Ascending aorta (tissue), 2 donors: ENCODE measurements at regions not wholly inside any gene's neighbourhood (a gene's known extent, or its start where the extent isn't known, plus 50 kb on each side); places are given as distances from the start of the nearest gene placed in this dataset.

ENCODE experiments used
- DNase-seq, 2 donors: peaks; one replicate each; pipeline ENCODE4 v3.0.0-alpha.2; 2019; ENCODE audit warnings: low spot score in 2 of 2
- H3K27ac ChIP-seq, 2 donors: fragments of 200-600 bp; sonication (generic); one replicate each; pipeline ENCODE4 v1.5.1; 2016 to 2017; ENCODE audit warnings: mild to moderate bottlenecking in 1 of 2
- H3K27me3 ChIP-seq: fragments of 200-600 bp; sonication (generic); one replicate; pipeline ENCODE4 v1.5.1; 2017
- H3K36me3 ChIP-seq, 2 donors: fragments of 200-600 bp; sonication (generic); one replicate each; pipeline ENCODE4 v1.5.1; 2016
- H3K4me1 ChIP-seq, 2 donors: fragments of 200-600 bp; sonication (generic); one replicate each; pipeline ENCODE4 v1.5.1; 2016 to 2017; ENCODE audit warnings: mild to moderate bottlenecking in 1 of 2
- H3K4me3 ChIP-seq, 2 donors: fragments of 200-600 bp; sonication (generic); one replicate each; pipeline ENCODE4 v1.5.1; 2016 to 2017; ENCODE audit warnings: mild to moderate bottlenecking in 1 of 2
- H3K9me3 ChIP-seq, 2 donors: fragments of 200-600 bp; sonication (generic); one replicate each; pipeline ENCODE4 v1.5.1; 2016
- CTCF ChIP-seq, 3 experiments: fragments of 200-600 bp in 2 of 3; fragments of 450-650 bp in 1 of 3; sonication (generic) in 2 of 3; IDR thresholded peaks; one replicate each; pipeline ENCODE4 v1.5.1; 2016 to 2019; ENCODE audit warnings: antibody characterized with exemption in 3 of 3, mild to moderate bottlenecking in 1 of 3, moderate library complexity in 1 of 3
- intact Hi-C: fragments of 100-400 bp; cut with DNase I; formaldehyde crosslinking; loops from one replicate; pipeline ENCODE4 v1.15.1; 2023

GRCh38 chr6:21987501-21987957, 309.3 kb downstream of the PRL start:
- peak overlapping the region; percentile 60 to 70 for H3K27ac ChIP-seq
- H3K4me3 ChIP-seq: peak overlapping the region in 1 of 2 donors; percentile 43
- no peak for TF ChIP-seq CTCF (IDR thresholded peaks at IDR 0.05)
- peaks cover 0 to 9% of the 10 kb centered on the region in 2 donors for H3K4me1 ChIP-seq
- no peaks in the 10 kb centered on the region for H3K27me3 ChIP-seq
- intact Hi-C loops: no loop called here
- H3K36me3 ChIP-seq: no peaks in the 10 kb centered on the region
- H3K9me3 ChIP-seq: no peaks in the 10 kb centered on the region
- peak; percentile 61 to 89 for DNase-seq

- H3K9me3 ChIP-seq: no peaks in the 10 kb centered on the region
- H3K27ac ChIP-seq: no peak overlapping the region
- no peaks in the 10 kb centered on the region for H3K36me3 ChIP-seq
- peaks cover 0 to 9% of the 10 kb centered on the region in 2 donors for H3K4me1 ChIP-seq
- DNase-seq: no peak
- intact Hi-C loops: no loop called here
- H3K27me3 ChIP-seq: no peaks in the 10 kb centered on the region
- no peak for TF ChIP-seq CTCF (IDR thresholded peaks at IDR 0.05)
- no peak overlapping the region for H3K4me3 ChIP-seq
Measured at GRCh38 chr6:21990577-21990976, 306.3 kb downstream of the PRL start.

GRCh38 chr6:21992178-21992967, 304.5 kb downstream of the PRL start:
- H3K4me3 ChIP-seq: no peak overlapping the region
- no peak overlapping the region for H3K27ac ChIP-seq
- no peaks in the 10 kb centered on the region for H3K36me3 ChIP-seq
- intact Hi-C loops: no loop called here
- no peak for TF ChIP-seq CTCF (IDR thresholded peaks at IDR 0.05)
- DNase-seq: no peak
- H3K9me3 ChIP-seq: no peaks in the 10 kb centered on the region
- H3K27me3 ChIP-seq: no peaks in the 10 kb centered on the region
- no peaks in the 10 kb centered on the region for H3K4me1 ChIP-seq

GRCh38 chr6:21993841-21994240, 303.0 kb downstream of the PRL start:
- no peak for TF ChIP-seq CTCF (IDR thresholded peaks at IDR 0.05)
- H3K27me3 ChIP-seq: no peaks in the 10 kb centered on the region
- no peaks in the 10 kb centered on the region for H3K4me1 ChIP-seq
- H3K4me3 ChIP-seq: no peak overlapping the region
- H3K9me3 ChIP-seq: no peaks in the 10 kb centered on the region
- intact Hi-C loops: no loop called here
- no peaks in the 10 kb centered on the region for H3K36me3 ChIP-seq
- DNase-seq: no peak
- H3K27ac ChIP-seq: no peak overlapping the region

GRCh38 chr6:21994821-21995220, 302.0 kb downstream of the PRL start:
- H3K9me3 ChIP-seq: no peaks in the 10 kb centered on the region
- no peaks in the 10 kb centered on the region for H3K36me3 ChIP-seq
- H3K27ac ChIP-seq: no peak overlapping the region
- intact Hi-C loops: no loop called here
- DNase-seq: no peak
- no peak overlapping the region for H3K4me3 ChIP-seq
- H3K27me3 ChIP-seq: no peaks in the 10 kb centered on the region
- no peak for TF ChIP-seq CTCF (IDR thresholded peaks at IDR 0.05)
- H3K4me1 ChIP-seq: peaks cover 0 to 5% of the 10 kb centered on the region in 2 donors
